ENCODE measurements at regions not wholly inside any gene's neighbourhood (a gene's known extent, or its start where the extent isn't known, plus 50 kb on each side); places are given as distances from the start of the nearest gene placed in this dataset.

DNA sequence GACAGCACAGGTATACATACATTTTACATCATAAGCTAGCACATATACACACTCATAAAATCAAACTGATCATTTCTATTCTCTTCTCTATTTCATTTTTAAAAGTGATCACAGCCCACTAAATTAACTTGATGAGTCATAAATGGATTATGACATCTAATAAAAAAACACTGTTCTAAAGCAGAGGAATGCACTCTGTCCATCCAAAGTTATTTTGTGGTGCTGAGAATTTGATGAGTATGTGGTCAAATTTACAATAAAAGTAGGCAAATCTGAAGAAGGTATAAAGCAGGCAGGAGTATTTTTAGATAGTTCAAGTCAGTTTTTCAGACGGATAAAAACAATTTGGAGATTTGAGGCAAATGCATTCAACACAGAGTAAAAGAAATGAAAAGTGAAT is 104.4 kb downstream of the NOL4 start:
- TF ChIP-seq, protein P1, sequence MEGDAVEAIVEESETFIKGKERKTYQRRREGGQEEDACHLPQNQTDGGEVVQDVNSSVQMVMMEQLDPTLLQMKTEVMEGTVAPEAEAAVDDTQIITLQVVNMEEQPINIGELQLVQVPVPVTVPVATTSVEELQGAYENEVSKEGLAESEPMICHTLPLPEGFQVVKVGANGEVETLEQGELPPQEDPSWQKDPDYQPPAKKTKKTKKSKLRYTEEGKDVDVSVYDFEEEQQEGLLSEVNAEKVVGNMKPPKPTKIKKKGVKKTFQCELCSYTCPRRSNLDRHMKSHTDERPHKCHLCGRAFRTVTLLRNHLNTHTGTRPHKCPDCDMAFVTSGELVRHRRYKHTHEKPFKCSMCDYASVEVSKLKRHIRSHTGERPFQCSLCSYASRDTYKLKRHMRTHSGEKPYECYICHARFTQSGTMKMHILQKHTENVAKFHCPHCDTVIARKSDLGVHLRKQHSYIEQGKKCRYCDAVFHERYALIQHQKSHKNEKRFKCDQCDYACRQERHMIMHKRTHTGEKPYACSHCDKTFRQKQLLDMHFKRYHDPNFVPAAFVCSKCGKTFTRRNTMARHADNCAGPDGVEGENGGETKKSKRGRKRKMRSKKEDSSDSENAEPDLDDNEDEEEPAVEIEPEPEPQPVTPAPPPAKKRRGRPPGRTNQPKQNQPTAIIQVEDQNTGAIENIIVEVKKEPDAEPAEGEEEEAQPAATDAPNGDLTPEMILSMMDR (conservative IDR thresholded peaks at IDR 0.05), result no peak
- TF ChIP-seq ZFX (IDR thresholded peaks at IDR 0.05), result no peak
